C4-2B (cell line): ENCODE measurements at regions not wholly inside any gene's neighbourhood (a gene's known extent, or its start where the extent isn't known, plus 50 kb on each side); places are given as distances from the start of the nearest gene placed in this dataset.

Experiments used
- H3K27ac ChIP-seq: fragments of 450-650 bp; 2 replicates; pipeline ENCODE4 v1.5.1; 2017
- CTCF ChIP-seq: fragments of 450-650 bp; conservative IDR thresholded peaks from 2 replicates; pipeline ENCODE4 v1.5.1; 2017; ENCODE audit warnings: mild to moderate bottlenecking
- ZFX ChIP-seq: fragments of 450-650 bp; IDR thresholded peaks from 2 replicates; pipeline ENCODE4 v1.6.1; 2017

GRCh38 chr2:194602750-194603149 lies 1054.3 kb upstream of the SLC39A10 start:
- TF ChIP-seq CTCF: no peak
- TF ChIP-seq ZFX: no peak

GRCh38 chr2:194591192-194591591 lies 1065.8 kb upstream of the SLC39A10 start:
- H3K27ac ChIP-seq: no peak overlapping the region
- TF ChIP-seq ZFX: no peak
- no peak for TF ChIP-seq CTCF

More at GRCh38 chr2:194602750-194603149, 1054.3 kb upstream of the SLC39A10 start:
- H3K27ac ChIP-seq: no peak overlapping the region

GRCh38 chr2:194587739-194588270 lies 1069.2 kb upstream of the SLC39A10 start:
- no peak for TF ChIP-seq ZFX
- no peak for TF ChIP-seq CTCF
- no peak overlapping the region for H3K27ac ChIP-seq

- no peak for TF ChIP-seq ZFX
- no peak overlapping the region for H3K27ac ChIP-seq
Measured at GRCh38 chr2:194567661-194568017, 1089.4 kb upstream of the SLC39A10 start.

GRCh38 chr2:194566907-194567660 lies 1089.9 kb upstream of the SLC39A10 start:
- H3K27ac ChIP-seq: no peak overlapping the region
- no peak for TF ChIP-seq ZFX
- no peak for TF ChIP-seq CTCF

GRCh38 chr2:194564422-194564821 lies 1092.6 kb upstream of the SLC39A10 start:
- H3K27ac ChIP-seq: no peak overlapping the region
- TF ChIP-seq ZFX (no peak), CTCF (no peak)

GRCh38 chr2:194562329-194562728 lies 1094.7 kb upstream of the SLC39A10 start:
- no peak for TF ChIP-seq CTCF
- no peak for TF ChIP-seq ZFX
- no peak overlapping the region for H3K27ac ChIP-seq

- H3K27ac ChIP-seq: no peak overlapping the region
Measured at GRCh38 chr2:194559964-194560363, 1097.1 kb upstream of the SLC39A10 start.

More at GRCh38 chr2:194559964-194560363, 1097.1 kb upstream of the SLC39A10 start:
- TF ChIP-seq CTCF: no peak
- no peak for TF ChIP-seq ZFX
